Mesodermal cell (in vitro differentiated cells): ENCODE measurements at regions not wholly inside any gene's neighbourhood (a gene's known extent, or its start where the extent isn't known, plus 50 kb on each side); places are given as distances from the start of the nearest gene placed in this dataset.

Experiments used
- H3K27ac ChIP-seq: 2 replicates; pipeline ENCODE4 v1.7.0; 2013; ENCODE audit warnings: mild to moderate bottlenecking, low read depth, low read length, moderate library complexity; ENCODE audit not compliant: severe bottlenecking
- H3K36me3 ChIP-seq: 2 replicates; pipeline ENCODE4 v1.7.1; 2013; ENCODE audit warnings: mild to moderate bottlenecking, low read length, moderate library complexity; ENCODE audit not compliant: control insufficient read depth, insufficient read depth
- H3K4me1 ChIP-seq: one replicate; pipeline ENCODE4 v1.7.1; 2013; ENCODE audit warnings: mild to moderate bottlenecking, low read length; ENCODE audit not compliant: insufficient read depth, control insufficient read depth, poor library complexity, severe bottlenecking
- H3K4me3 ChIP-seq: 2 replicates; pipeline ENCODE4 v1.7.0; 2013; ENCODE audit warnings: low read length, control low read depth, mild to moderate bottlenecking; ENCODE audit not compliant: insufficient read depth, poor library complexity, severe bottlenecking; ENCODE audit errors: extremely low read depth
- H3K9me3 ChIP-seq: 2 replicates; pipeline ENCODE4 v1.7.1; 2013; ENCODE audit warnings: mild to moderate bottlenecking, low read length, moderate library complexity; ENCODE audit not compliant: control insufficient read depth
- WGBS, 2 experiments: methylation state at CpG; one replicate each; pipeline ENCODE4 v1.1.5; 2013; ENCODE audit warnings: missing lambda C conversion rate in 2 of 2; ENCODE audit not compliant: insufficient coverage in 2 of 2; 5-methylcytosine and 5-hydroxymethylcytosine counted together

- H3K4me3 ChIP-seq, result no peak overlapping the region
- peaks cover 6% of the 10 kb centered on the region for H3K9me3 ChIP-seq
- peak overlapping the region; percentile 68 for H3K27ac ChIP-seq
- H3K36me3 ChIP-seq, result no peaks in the 10 kb centered on the region
- peaks cover 14% of the 10 kb centered on the region for H3K4me1 ChIP-seq
Observed at GRCh38 chr9:14373336-14373666, 59.4 kb upstream of the NFIB start.

GRCh38 chr9:14372437-14373335 is 58.7 kb upstream of the NFIB start:
- peaks cover 6% of the 10 kb centered on the region for H3K9me3 ChIP-seq
- no peaks in the 10 kb centered on the region for H3K36me3 ChIP-seq
- H3K27ac ChIP-seq, result peak overlapping the region; percentile 68
- WGBS, 2 experiments, result 50 to 61% methylated on average over 2 of the region's 4 CpGs
- H3K4me1 ChIP-seq, result peaks cover 14% of the 10 kb centered on the region
- H3K4me3 ChIP-seq, result no peak overlapping the region

DNA sequence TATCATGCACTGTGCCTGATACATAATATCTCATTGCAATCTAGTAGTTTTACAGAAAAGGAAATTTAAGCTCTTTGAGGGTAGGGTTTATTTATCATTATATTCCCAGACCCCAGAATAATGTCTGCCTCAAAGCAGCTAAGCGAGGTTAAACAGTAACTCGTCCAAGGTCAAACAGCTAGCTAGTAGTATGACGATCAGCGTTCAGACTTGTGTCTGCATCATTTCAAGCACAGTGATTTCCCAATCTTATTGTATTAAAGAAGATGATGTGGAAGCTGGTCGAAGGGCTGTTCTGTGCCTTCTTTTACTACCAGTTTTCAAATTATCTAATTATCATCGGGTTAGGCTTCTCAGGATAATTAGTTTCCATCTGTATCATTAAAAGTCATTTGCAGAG is 55.1 kb upstream of the NFIB start:
- Histone ChIP-seq H3K9me3 (no peaks in the 10 kb centered on the region), H3K4me3 (no peak overlapping the region), H3K27ac (no peak overlapping the region), H3K4me1 (peaks cover 14% of the 10 kb centered on the region), H3K36me3 (no peaks in the 10 kb centered on the region)
- 100% methylated on average over 1 of the region's 6 CpGs; no CpG with 5 or more reads in 1 of the 2 experiments for WGBS, 2 experiments

DNA sequence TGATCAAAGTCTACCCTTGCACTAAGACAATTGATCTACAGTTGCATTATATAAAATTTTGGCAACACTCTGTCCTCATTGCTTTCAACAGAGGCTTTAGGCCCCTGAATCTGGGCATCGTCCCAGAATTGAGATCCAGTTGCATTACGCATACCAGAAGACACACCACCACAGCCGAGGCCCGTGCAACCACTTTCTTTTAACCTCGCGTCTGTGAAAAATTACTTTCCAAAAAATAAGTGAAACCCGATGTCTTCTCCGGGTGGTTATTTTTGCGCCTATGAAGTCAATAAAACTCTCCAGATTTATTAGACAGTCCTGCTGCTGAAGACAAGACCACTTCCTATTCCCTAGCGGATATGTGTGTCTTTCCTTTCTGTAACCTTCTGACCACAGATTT is 52.1 kb upstream of the NFIB start:
- H3K9me3 ChIP-seq, result no peaks in the 10 kb centered on the region
- H3K27ac ChIP-seq, result no peak overlapping the region
- 94 to 96% methylated on average over 10 of the region's 10 CpGs for WGBS, 2 experiments
- no peaks in the 10 kb centered on the region for H3K36me3 ChIP-seq
- H3K4me3 ChIP-seq, result no peak overlapping the region
- no peaks in the 10 kb centered on the region for H3K4me1 ChIP-seq

DNA sequence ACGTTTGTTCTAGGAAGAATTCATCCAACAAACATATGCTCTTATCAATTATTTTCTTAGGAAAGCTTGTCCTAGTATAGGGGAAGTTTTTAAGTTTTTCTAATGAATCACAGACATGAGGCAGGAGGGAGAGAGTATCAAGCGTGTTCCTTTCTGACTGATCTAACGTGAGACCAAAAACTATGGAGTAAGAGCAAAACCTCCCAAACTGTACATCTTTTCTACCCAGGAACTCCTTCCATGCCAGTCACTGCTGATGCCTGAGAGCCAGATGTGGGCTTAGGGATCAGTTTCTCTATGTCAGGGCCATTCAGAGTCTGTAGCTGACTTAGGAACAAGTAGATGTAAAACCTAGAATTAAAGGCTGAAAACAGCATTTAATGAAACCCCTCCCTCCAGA is 51.7 kb upstream of the NFIB start:
- no peaks in the 10 kb centered on the region for H3K9me3 ChIP-seq
- H3K36me3 ChIP-seq, result no peaks in the 10 kb centered on the region
- H3K4me1 ChIP-seq, result no peaks in the 10 kb centered on the region
- no peak overlapping the region for H3K4me3 ChIP-seq
- H3K27ac ChIP-seq, result no peak overlapping the region
- no CpG with 5 or more reads among the region's 3 CpGs for WGBS, 2 experiments
